Inflammatory macrophage treated with lipopolysaccharide for 1 hour (primary cell): ENCODE measurements at regions not wholly inside any gene's neighbourhood (a gene's known extent, or its start where the extent isn't known, plus 50 kb on each side); places are given as distances from the start of the nearest gene placed in this dataset.
"Not testable (repeated sequence)": the region's sequence is repeated elsewhere in the genome, so short reads cannot be mapped to it uniquely, and the experiment has no call there.

ENCODE experiments used
- DNase-seq, 2 donors: peaks; one replicate each; pipeline ENCODE4 v3.0.0-alpha.2; 2020 to 2022

GRCh38 chr18:28421950-28422349, 245.0 kb upstream of the CDH2 start:
- DNase-seq = not testable (repeated sequence)

- DNase-seq = no peak
These were observed 235.6 kb upstream of the CDH2 start for GRCh38 chr18:28412521-28412920.

- no peak for DNase-seq
These were observed 234.9 kb upstream of the CDH2 start for GRCh38 chr18:28411806-28412205.

DNA sequence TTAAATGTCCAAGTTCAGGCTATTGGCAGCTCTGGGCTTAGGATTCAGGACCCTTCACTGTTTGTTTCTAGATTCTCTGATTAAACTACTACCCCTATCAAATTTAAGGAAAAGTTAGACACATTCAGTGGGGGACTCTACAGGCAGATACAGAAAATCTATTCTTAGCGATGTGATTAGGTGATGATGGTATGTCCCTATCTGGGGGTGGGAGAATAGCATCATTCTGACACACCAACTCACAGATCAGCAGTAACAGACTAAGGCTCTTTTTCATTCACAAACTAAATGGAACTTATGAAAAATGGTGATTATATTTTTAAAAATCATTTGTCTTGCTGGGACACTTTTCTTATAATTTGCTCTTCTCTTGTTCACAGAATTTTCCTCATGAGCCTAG, 232.9 kb upstream of the CDH2 start:
- DNase-seq = no peak

DNA sequence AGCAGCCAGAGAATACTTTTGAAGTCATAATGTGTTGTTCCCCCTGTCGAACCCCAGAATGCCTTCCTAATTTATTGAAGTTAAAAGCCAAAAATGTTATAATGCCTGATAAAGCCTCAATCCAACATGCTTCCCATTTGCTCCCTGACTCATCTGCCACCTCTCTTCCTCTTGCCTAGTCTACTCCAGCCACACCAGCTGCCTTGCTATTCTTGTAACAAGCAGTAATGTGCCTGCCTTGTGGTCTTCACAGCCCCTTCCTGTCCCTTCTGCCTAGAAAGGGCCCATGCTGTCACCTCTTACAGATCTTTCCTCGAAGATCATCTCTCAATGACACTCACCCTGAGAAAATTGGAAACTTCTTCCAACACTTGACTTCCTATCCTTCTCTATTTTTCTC, 231.6 kb upstream of the CDH2 start:
- DNase-seq = no peak

GRCh38 chr18:28407681-28408080, 230.8 kb upstream of the CDH2 start:
- no peak for DNase-seq

DNA sequence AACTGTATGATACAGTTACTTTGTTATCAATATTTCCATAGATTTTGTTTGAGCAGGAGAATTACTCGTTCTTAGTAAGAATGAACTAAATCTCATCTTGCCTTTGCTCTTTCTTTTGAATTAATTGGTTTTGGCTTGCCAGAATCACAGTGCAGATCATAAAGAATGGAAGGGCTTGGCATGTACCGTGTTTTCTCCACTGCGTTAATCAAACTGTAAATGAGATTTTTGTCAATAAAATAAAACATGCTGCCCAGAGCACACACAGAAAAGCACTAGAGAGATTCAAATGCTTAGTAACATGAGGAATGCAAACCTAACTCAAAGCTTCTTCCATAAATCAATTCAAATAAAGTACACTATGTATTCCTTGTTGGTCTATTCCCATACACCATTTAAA, 229.6 kb upstream of the CDH2 start:
- no peak for DNase-seq

GRCh38 chr18:28404694-28405093, 227.8 kb upstream of the CDH2 start:
- no peak for DNase-seq

GRCh38 chr18:28399781-28400362, 222.9 kb upstream of the CDH2 start:
- DNase-seq = no peak

- DNase-seq = no peak
These were observed 221.5 kb upstream of the CDH2 start for GRCh38 chr18:28398471-28398870.

GRCh38 chr18:28390022-28390421, 213.1 kb upstream of the CDH2 start:
- no peak for DNase-seq

DNA sequence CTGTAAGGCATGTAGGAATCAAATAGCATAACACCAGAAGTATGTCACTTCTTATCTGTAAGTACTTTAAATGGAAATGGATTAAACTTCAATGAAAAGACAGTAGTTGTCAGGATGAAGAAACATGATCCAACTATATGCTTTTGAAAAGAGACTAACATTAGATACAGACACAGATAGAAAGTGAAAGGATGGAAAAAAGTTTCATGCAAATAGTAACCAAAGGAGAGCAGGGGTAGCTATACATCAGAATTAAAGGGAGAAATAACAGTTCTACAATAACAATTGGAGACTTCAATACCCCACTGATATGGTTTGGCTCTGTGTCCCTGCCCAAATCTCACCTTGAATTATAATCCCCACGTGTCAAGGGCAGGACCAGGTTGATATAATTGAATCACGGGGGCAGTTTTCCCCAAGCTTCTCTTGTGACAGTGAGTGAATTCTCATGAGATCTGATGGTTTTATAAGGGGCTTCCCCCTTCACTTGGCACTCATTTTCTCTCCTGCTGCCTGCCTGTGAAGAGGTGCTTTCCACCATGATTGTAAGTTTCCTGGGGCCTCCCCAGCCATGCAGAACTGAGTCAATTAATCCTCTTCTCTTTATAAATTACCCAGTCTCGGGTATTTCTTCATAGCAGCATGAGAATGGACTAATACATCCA, 205.4 kb upstream of the CDH2 start:
- no peak for DNase-seq

DNA sequence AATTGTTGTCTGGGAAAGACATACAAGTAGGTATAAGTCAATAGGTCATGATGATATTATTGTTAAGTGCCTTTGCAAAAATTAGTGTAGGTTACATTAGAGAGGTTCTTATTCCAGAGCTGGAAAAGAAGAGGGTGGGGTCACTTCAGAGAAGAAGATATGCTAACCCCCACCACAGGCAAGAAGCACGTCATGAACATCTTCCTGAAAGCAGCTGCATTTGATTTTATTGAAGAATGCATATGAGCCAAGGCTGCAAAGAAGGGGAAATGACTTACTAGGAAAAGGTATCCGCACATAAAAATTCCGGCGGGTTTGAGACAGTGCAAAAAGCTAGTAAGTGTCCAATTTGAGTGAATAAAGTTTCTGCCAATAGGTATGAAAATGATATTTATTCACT, 195.3 kb upstream of the CDH2 start:
- DNase-seq = no peak

- DNase-seq = no peak
These were observed 189.7 kb upstream of the CDH2 start for GRCh38 chr18:28366676-28367075.

DNA sequence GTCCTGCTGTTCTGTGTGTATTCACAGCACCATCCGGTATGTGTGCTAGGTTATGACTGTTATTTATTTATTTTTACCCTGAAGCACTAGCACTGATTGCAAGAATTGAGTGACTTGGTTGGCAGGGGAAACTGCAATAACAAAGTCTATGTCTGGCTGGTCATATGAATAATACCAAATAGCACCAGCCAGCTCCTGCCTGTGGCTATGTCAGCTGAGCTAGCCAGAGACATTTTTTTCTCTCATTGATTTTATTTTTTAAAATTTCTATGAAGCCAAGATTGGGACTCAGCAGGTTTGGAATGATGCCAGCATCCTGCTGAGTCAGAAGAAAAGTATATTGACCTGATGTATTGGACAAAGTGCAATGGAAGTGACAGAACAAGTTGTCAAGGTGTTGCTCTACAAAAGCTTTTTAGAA, 188.5 kb upstream of the CDH2 start:
- DNase-seq = no peak

DNA sequence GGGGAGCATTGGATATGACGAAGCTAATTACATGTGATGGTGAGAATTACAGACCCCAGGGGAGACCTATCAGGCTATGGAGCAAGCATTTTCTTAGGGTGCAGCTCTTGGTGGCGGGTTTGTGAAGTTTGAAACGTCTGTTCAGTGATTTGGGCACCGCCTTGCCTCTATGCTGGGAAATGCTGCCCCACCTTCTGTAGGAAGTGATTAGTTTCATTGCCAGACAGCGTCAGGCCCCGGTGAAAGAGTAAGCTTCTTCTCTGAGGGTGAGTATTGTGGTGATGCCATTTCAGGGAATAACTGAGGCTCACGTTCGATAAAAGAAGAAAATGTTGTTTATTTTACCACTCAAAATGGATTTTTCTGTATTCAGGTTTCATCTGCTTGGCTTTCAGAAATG, 186.2 kb upstream of the CDH2 start:
- no peak for DNase-seq

- DNase-seq = no peak
These were observed 182.2 kb upstream of the CDH2 start for GRCh38 chr18:28359176-28359575.

DNA sequence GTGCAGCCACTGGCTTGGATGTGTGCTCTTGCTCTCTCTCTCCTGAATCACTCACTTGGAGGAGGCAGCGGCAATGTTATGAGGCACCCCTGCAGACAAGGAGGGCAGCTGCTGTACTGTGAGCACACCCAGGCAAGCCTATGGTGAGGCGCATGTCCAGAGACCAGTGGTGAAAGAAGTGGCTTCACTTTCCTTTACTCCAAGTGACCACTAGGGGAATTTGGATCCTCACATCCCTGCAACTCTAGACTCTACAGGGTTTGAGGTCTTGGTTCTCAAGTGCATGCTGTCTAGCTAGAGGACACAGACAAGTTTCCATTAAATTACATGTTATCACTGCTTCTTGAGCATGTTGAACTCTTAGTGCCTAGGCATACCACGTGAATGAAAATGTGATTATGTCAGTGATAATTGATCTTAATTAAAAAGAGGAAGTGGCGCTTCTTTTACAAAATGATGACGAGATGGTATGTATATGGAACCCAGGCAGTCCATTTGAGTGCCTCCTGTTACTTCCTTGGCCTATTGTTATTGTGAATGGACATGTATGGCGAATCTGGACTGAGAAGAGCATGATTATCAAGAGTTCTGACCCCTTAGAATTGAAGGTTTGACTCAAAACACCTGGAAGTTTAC, 181.0 kb upstream of the CDH2 start:
- DNase-seq = no peak

DNA sequence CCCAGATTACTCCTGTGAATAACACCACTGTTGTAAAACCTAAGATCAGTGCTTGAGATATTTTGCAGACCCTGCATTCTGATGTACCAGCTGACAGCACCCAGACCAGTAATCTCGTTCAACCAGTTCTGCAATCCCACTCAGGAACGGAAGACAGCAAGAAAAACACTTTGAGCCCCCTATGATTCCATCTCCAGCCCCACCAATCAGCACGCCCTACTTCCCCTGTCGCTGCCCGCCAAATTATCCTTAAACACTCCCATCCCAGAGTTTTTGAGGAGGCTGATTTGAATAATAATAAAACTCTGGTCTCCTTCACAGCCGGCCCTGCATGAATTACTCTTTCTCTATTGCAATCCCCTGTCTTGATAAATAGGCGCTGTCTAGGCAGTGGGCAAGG, 173.9 kb upstream of the CDH2 start:
- no peak for DNase-seq

- no peak for DNase-seq
These were observed 165.3 kb upstream of the CDH2 start for GRCh38 chr18:28342231-28342630.

GRCh38 chr18:28338316-28338715, 161.4 kb upstream of the CDH2 start:
- no peak for DNase-seq

GRCh38 chr18:28334516-28334915, 157.6 kb upstream of the CDH2 start:
- DNase-seq = no peak

DNA sequence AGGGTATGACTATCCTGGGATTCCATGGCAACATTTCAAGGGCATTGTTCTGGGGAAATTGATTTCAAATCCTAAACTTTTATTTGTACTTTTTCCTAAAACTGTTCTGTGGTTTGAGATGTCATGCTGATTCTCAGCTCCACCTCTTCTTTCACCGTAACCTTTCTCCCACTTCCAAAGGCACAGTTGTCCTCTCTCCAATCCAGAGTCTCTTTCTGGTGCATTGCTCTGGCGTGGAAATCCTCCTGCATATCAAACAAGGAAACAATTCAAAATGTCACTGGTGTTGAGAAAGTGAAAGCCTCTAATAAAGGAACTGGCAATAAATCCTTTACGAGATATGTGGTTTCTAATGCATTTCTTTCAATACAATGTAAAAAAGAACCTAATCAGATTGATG, 155.1 kb upstream of the CDH2 start:
- no peak for DNase-seq

DNA sequence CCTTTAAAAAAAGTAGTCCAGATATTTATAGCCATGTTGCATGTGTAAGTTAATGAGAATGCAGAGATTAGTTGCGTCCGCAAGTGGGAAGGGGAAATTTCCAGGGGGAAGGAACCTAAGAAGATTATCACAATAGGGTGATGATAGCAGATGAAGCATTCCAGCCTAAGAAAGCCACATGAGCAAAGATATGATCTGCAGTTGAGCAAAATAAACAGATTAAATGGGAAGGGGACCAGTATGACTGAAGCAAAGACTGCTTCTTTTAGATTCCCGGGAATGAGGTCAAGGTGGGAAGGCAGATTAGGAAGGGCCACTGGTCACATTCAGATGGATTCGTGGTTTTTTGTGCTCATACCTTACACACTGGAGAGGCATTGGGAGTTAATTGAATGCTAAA, 154.6 kb upstream of the CDH2 start:
- no peak for DNase-seq

DNA sequence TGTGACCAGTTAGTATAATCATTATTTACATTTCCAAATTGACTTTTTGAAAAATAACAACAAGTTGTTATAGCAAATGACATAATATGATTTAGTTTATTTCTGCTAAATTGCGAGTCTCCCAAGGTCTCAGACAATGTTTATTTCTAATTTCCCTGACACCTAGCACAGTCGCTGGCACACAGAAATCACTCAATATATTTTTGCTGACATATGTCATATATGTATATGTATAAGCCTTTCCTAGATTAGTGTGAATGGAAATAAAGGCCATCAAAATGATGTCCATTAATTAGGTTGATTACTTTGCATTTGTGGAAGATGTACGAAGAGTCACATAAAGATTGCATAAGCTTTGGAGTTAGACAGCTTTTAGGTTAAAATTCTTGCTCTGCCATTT, 136.7 kb upstream of the CDH2 start:
- no peak for DNase-seq
